Endothelial cell of umbilical vein (primary cell): ENCODE measurements at regions not wholly inside any gene's neighbourhood (a gene's known extent, or its start where the extent isn't known, plus 50 kb on each side); places are given as distances from the start of the nearest gene placed in this dataset.

Source experiments
- BruUV-seq: library from RNA; stranded (reverse); fragments of 400-500 nt; replicated peaks from 2 replicates; lab custom pipeline; 2021; lab: Mats Ljungman, UMichigan
- CTCF ChIA-PET: fragments of 300-600, 350-600 bp; sonication (Branson Sonifier 250); formaldehyde crosslinking; loops from one replicate; lab custom pipeline; 2021; ENCODE audit warnings: antibody characterized with exemption, inconsistent platforms; lab: Charles Lee
- POLR2A ChIA-PET: fragments of 300-600, 350-600 bp; sonication (Branson Sonifier 250); formaldehyde crosslinking; loops from one replicate; lab custom pipeline; 2021; ENCODE audit warnings: antibody characterized with exemption, inconsistent platforms; lab: Charles Lee
- DNase-seq: peaks from one replicate; pipeline ENCODE4 v3.0.0-alpha.2; 2011; ENCODE audit warnings: low read depth, low spot score
- FAIRE-seq: peaks from 2 replicates; lab custom pipeline; 2011; peaks lifted over from hg19 to GRCh38; lab: Jason Lieb, UNC
- H2AFZ ChIP-seq: 2 replicates; pipeline ENCODE4 v1.6.0; 2012; ENCODE audit warnings: low read depth, low read length, control low read depth, inconsistent platforms
- H3K27ac ChIP-seq: 2 replicates; pipeline ENCODE4 v1.5.1; 2011; ENCODE audit warnings: low read depth, mild to moderate bottlenecking, control low read depth, low read length, moderate library complexity; ENCODE audit not compliant: insufficient read depth
- H3K27me3 ChIP-seq, 2 experiments: 2 replicates each; pipeline versions ENCODE4 v1.6.0 to v1.6.1; 2011; ENCODE audit warnings: low read length in 2 of 2, mixed read lengths in 1 of 2; ENCODE audit not compliant: control insufficient read depth in 2 of 2, insufficient read depth in 2 of 2
- H3K36me3 ChIP-seq, 2 experiments: 2 replicates in 1 of 2; 3 replicates in 1 of 2; pipeline ENCODE4 v1.5.1; 2011; ENCODE audit warnings: low read length in 2 of 2, mild to moderate bottlenecking in 1 of 2, moderate library complexity in 1 of 2; ENCODE audit not compliant: control insufficient read depth in 2 of 2, insufficient read depth in 2 of 2; ENCODE audit errors: extremely low read depth in 1 of 2
- H3K4me1 ChIP-seq: 3 replicates; pipeline ENCODE4 v1.5.1; 2011; ENCODE audit warnings: mild to moderate bottlenecking, low read length; ENCODE audit not compliant: control insufficient read depth, insufficient read depth; ENCODE audit errors: extremely low read depth
- H3K4me2 ChIP-seq: 2 replicates; pipeline ENCODE4 v1.6.1; 2011; ENCODE audit warnings: low read length, control low read depth, mixed read lengths; ENCODE audit not compliant: insufficient read depth
- H3K4me3 ChIP-seq, 3 experiments: fragments of 200-600 bp in 1 of 3; sonication (generic), shearing (Covaris generic) in 1 of 3; replicated peaks in 1 of 3; 2 replicates each; pipeline ENCODE4 v1.5.1; 2011 to 2016; ENCODE audit warnings: control low read depth in 3 of 3, low read length in 3 of 3, mild to moderate bottlenecking in 2 of 3, inconsistent platforms in 1 of 3, low read depth in 1 of 3, moderate library complexity in 1 of 3; ENCODE audit not compliant: insufficient read depth in 1 of 3
- H3K79me2 ChIP-seq: 2 replicates; pipeline ENCODE4 v1.6.0; 2012; ENCODE audit warnings: low read length, inconsistent platforms; ENCODE audit not compliant: control insufficient read depth, insufficient read depth
- H3K9ac ChIP-seq: replicated peaks from 2 replicates; pipeline ENCODE3; 2011; ENCODE audit warnings: low read length, control low read depth; ENCODE audit not compliant: insufficient read depth; ENCODE audit errors: extremely low read depth
- H3K9me1 ChIP-seq: replicated peaks from 3 replicates; pipeline ENCODE4 v1.6.0; 2011; ENCODE audit warnings: mild to moderate bottlenecking, low read length; ENCODE audit not compliant: control insufficient read depth, insufficient read depth; ENCODE audit errors: extremely low read depth
- H3K9me3 ChIP-seq: replicated peaks from 2 replicates; pipeline ENCODE4 v1.5.1; 2012; ENCODE audit warnings: low read length, inconsistent platforms; ENCODE audit not compliant: control insufficient read depth, insufficient read depth
- H4K20me1 ChIP-seq: replicated peaks from 2 replicates; pipeline ENCODE3; 2011; ENCODE audit warnings: mild to moderate bottlenecking, low read length; ENCODE audit not compliant: control insufficient read depth, insufficient read depth; ENCODE audit errors: extremely low read depth
- CTCF ChIP-seq, 2 donors: IDR thresholded peaks; 1 replicate in 1 of 2; 2 replicates in 1 of 2; pipeline ENCODE4 v1.5.1; 2011; ENCODE audit warnings: low read length in 2 of 2, mild to moderate bottlenecking in 2 of 2, moderate library complexity in 2 of 2, control low read depth in 1 of 2, inconsistent platforms in 1 of 2, low read depth in 1 of 2; ENCODE audit not compliant: insufficient read depth in 1 of 2; ENCODE audit errors: extremely low read depth in 1 of 2
- EZH2 ChIP-seq: IDR thresholded peaks from 2 replicates; pipeline ENCODE4 v1.6.1; 2012; ENCODE audit warnings: borderline replicate concordance, low read depth, mild to moderate bottlenecking, moderate library complexity, low read length, inconsistent platforms; ENCODE audit not compliant: severe bottlenecking
- FOS ChIP-seq: IDR thresholded peaks from 2 replicates; pipeline ENCODE4 v1.6.1; 2011; ENCODE audit warnings: mild to moderate bottlenecking, low read length, moderate library complexity, borderline replicate concordance; ENCODE audit not compliant: insufficient read depth
- GATA2 ChIP-seq: IDR thresholded peaks from 2 replicates; pipeline ENCODE4 v1.7.0; 2011; ENCODE audit warnings: low read depth, mild to moderate bottlenecking, moderate library complexity, mixed read lengths, low read length; ENCODE audit not compliant: insufficient read length, insufficient read depth
- JUN ChIP-seq: IDR thresholded peaks from 2 replicates; pipeline ENCODE4 v1.6.1; 2011; ENCODE audit warnings: borderline replicate concordance, low read depth; ENCODE audit not compliant: insufficient read length, insufficient read depth
- MAX ChIP-seq: IDR thresholded peaks from 2 replicates; pipeline ENCODE4 v1.6.1; 2011; ENCODE audit not compliant: insufficient read depth, insufficient read length
- MYC ChIP-seq: IDR thresholded peaks from one replicate; pipeline ENCODE4 v1.6.1; 2011; ENCODE audit warnings: mild to moderate bottlenecking, low read depth, low read length
- POLR2A ChIP-seq: IDR thresholded peaks from 2 replicates; pipeline ENCODE4 v1.6.1; 2012; ENCODE audit warnings: low read depth, mild to moderate bottlenecking, control low read depth, low read length
- POLR2AphosphoS5 ChIP-seq: IDR thresholded peaks from 2 replicates; pipeline ENCODE4 v1.6.1; 2012; ENCODE audit warnings: low read depth, mild to moderate bottlenecking, control low read depth, low read length, moderate library complexity; ENCODE audit not compliant: insufficient read depth
- dilution Hi-C: fragments of 300-500 bp; cut with MboI; formaldehyde crosslinking; loops from one replicate; pipeline ENCODE4 v1.15.0; 2019; ENCODE audit warnings: low sequenced_read_pairs; ENCODE audit not compliant: extremely low pct_ligation_motif_present
- intact Hi-C: fragments of 100-400 bp; cut with micrococcal nuclease; formaldehyde crosslinking; loops from one replicate; pipeline ENCODE4 v1.10.0; 2022

GRCh38 chr2:236343400-236344161 is 79.4 kb upstream of the ASB18 start:
- no peaks in the 10 kb centered on the region for H3K9me1 ChIP-seq
- FAIRE-seq (peak; percentile 82), DNase-seq (peak; percentile 65)
- ChIA-PET CTCF (interaction anchor here (0.5 to 2.8 kb wide), 10 partner anchors 49 to 731 kb away, joined by 3 to 18 read pairs (median 6); no protein-coding TSS in a partner anchor), POLR2A (no interaction called here)
- H3K4me3 ChIP-seq = no peak overlapping the region
- H3K27me3 ChIP-seq = no peaks in the 10 kb centered on the region
- H2AFZ ChIP-seq = no peak overlapping the region
- H3K79me2 ChIP-seq = no peaks in the 10 kb centered on the region
- no peaks in the 10 kb centered on the region for H3K4me1 ChIP-seq
- no peaks in the 10 kb centered on the region for H3K36me3 ChIP-seq
- H4K20me1 ChIP-seq = no peaks in the 10 kb centered on the region
- dilution Hi-C loops = loop anchor here (10.0 kb wide), 1 partner anchor 721 kb away; no protein-coding TSS in a partner anchor
- no peak for TF ChIP-seq GATA2
- peak; percentile 72 to 78 for TF ChIP-seq CTCF (IDR thresholded peaks at IDR 0.05; ENCODE audit: extremely low read depth in 1 of 2, insufficient read depth in 1 of 2, low read depth in 1 of 2, low read length in 2 of 2)
- TF ChIP-seq EZH2 = no peak
- BruUV-seq = no TSS peak
- H3K9me3 ChIP-seq = no peaks in the 10 kb centered on the region
- no peak overlapping the region for H3K27ac ChIP-seq
- H3K9ac ChIP-seq = no peak overlapping the region
- H3K4me2 ChIP-seq = no peak overlapping the region
- intact Hi-C loops = loop anchor here (1.0 to 2.0 kb wide), 3 partner anchors 565 to 729 kb away; no protein-coding TSS in a partner anchor

GRCh38 chr2:236344446-236344845 is 80.2 kb upstream of the ASB18 start:
- Histone ChIP-seq H2AFZ (no peak overlapping the region), H3K9me1 (no peaks in the 10 kb centered on the region), H3K4me3 (no peak overlapping the region), H3K9ac (no peak overlapping the region), H3K79me2 (no peaks in the 10 kb centered on the region), H4K20me1 (no peaks in the 10 kb centered on the region), H3K4me2 (no peak overlapping the region), H3K27ac (no peak overlapping the region), H3K27me3 (no peaks in the 10 kb centered on the region), H3K9me3 (no peaks in the 10 kb centered on the region), H3K36me3 (no peaks in the 10 kb centered on the region), H3K4me1 (no peaks in the 10 kb centered on the region)
- dilution Hi-C loops (loop anchor here (10.0 kb wide), 1 partner anchor 720 kb away; no protein-coding TSS in a partner anchor), intact Hi-C loops (no loop called here)
- TF ChIP-seq FOS (no peak), GATA2 (no peak), MYC (no peak), POLR2AphosphoS5 (no peak), EZH2 (no peak), MAX (no peak), POLR2A (no peak), CTCF (IDR thresholded peaks at IDR 0.05; ENCODE audit: extremely low read depth in 1 of 2, insufficient read depth in 1 of 2, low read depth in 1 of 2, low read length in 2 of 2) (no peak), JUN (no peak)
- ChIA-PET POLR2A (no interaction called here), CTCF (interaction anchor here (2.2 to 2.4 kb wide), 2 partner anchors 716 to 730 kb away, joined by 8 to 18 read pairs; no protein-coding TSS in a partner anchor)
- FAIRE-seq = no peak
- no peak for DNase-seq
- BruUV-seq = no TSS peak
